Spleen (tissue), 11 donors: ENCODE measurements at regions not wholly inside any gene's neighbourhood (a gene's known extent, or its start where the extent isn't known, plus 50 kb on each side); places are given as distances from the start of the nearest gene placed in this dataset.

Experiments used
- DNase-seq: peaks from one replicate; pipeline ENCODE4 v3.0.0-alpha.2; 2020
- H3K27ac ChIP-seq, 8 donors: fragments of 200-600 bp; sonication (generic) in 7 of 8; 1 replicate in 4 of 8; 2 replicates in 4 of 8; pipeline versions ENCODE4 v1.5.0 to v1.8.0; 2016 to 2021; ENCODE audit warnings: inconsistent platforms in 4 of 8, mild to moderate bottlenecking in 4 of 8, moderate library complexity in 1 of 8
- H3K27me3 ChIP-seq, 7 donors: fragments of 200-600 bp; sonication (generic) in 6 of 7; replicated peaks in 1 of 7; 1 replicate in 4 of 7; 2 replicates in 3 of 7; pipeline versions ENCODE4 v1.5.0 to v1.8.0; 2016 to 2021; ENCODE audit warnings: inconsistent platforms in 3 of 7, mild to moderate bottlenecking in 1 of 7
- H3K36me3 ChIP-seq, 6 donors: fragments of 200-600 bp; sonication (generic) in 5 of 6; 1 replicate in 4 of 6; 2 replicates in 2 of 6; pipeline versions ENCODE4 v1.5.0 to v1.8.0; 2016 to 2021; ENCODE audit warnings: inconsistent platforms in 2 of 6
- H3K4me1 ChIP-seq, 6 donors: fragments of 200-600 bp; sonication (generic) in 5 of 6; 1 replicate in 3 of 6; 2 replicates in 3 of 6; pipeline versions ENCODE4 v1.5.0 to v1.8.0; 2016 to 2021; ENCODE audit warnings: inconsistent platforms in 3 of 6
- H3K4me3 ChIP-seq, 8 donors: fragments of 200-600 bp; sonication (generic) in 7 of 8; 1 replicate in 4 of 8; 2 replicates in 4 of 8; pipeline versions ENCODE4 v1.5.0 to v1.8.0; 2016 to 2021; ENCODE audit warnings: inconsistent platforms in 4 of 8, mild to moderate bottlenecking in 4 of 8, moderate library complexity in 2 of 8
- H3K9me3 ChIP-seq, 8 donors: fragments of 200-600 bp; sonication (generic) in 7 of 8; 1 replicate in 4 of 8; 2 replicates in 4 of 8; pipeline versions ENCODE4 v1.5.0 to v1.8.0; 2016 to 2021; ENCODE audit warnings: inconsistent platforms in 4 of 8
- CTCF ChIP-seq, 11 experiments: fragments of 200-600 bp in 7 of 11; fragments of 450-650 bp in 4 of 11; sonication (generic) in 4 of 11; IDR thresholded peaks in 8 of 11; conservative IDR thresholded peaks in 3 of 11; 1 replicate in 7 of 11; 2 replicates in 4 of 11; pipeline versions ENCODE4 v1.4.0 to v1.8.0; 2016 to 2021; ENCODE audit warnings: antibody characterized with exemption in 11 of 11, inconsistent platforms in 4 of 11, mild to moderate bottlenecking in 1 of 11
- POLR2A ChIP-seq, 3 donors: fragments of 450-650 bp; IDR thresholded peaks; one replicate each; pipeline ENCODE4 v1.5.1; 2017; ENCODE audit warnings: antibody characterized with exemption in 3 of 3, mild to moderate bottlenecking in 1 of 3
- POLR2AphosphoS5 ChIP-seq, 3 donors: sonication (generic); formaldehyde crosslinking; IDR thresholded peaks; one replicate each; pipeline ENCODE4 v1.5.1; 2017; ENCODE audit warnings: antibody characterized with exemption in 3 of 3
- WGBS, 5 donors: extraction: QIAGEN DNeasy Blood & Tissue Kit in 3 of 5; methylation state at CpG; one replicate each; pipeline versions ENCODE4 v1.1.5 to v1.1.7; 2013 to 2018; 5-methylcytosine and 5-hydroxymethylcytosine counted together
- intact Hi-C: fragments of 100-400 bp; cut with DNase I; formaldehyde crosslinking; loops from one replicate; pipeline ENCODE4 v1.15.0; 2023; ENCODE audit warnings: low total_unique reads
- donor health status: healthy with polysubstance abuse.
- donor health status: DM: no; HTN: no; CAD: no; lungs with moderate emphysema.
- donor health status: DM: no; HTN: no; CAD: no.
- donor health status: Bipolar disorder and iron deficiency.
- donor health status: healthy.
- donor health status: DM: no; HTN: no; CAD: no.
- donor health status: DM: yes; HTN: yes; CAD: no.

GRCh38 chr1:214913966-214914365, 168.6 kb upstream of the KCNK2 start:
- Histone ChIP-seq H3K9me3 (no peaks in the 10 kb centered on the region), H3K27ac (no peak overlapping the region), H3K36me3 (no peaks in the 10 kb centered on the region), H3K4me1 (no peaks in the 10 kb centered on the region), H3K4me3 (no peak overlapping the region), H3K27me3 (no peaks in the 10 kb centered on the region)
- TF ChIP-seq POLR2A (IDR thresholded peaks at IDR 0.05) (no peak), CTCF (IDR thresholded peaks at IDR 0.05 in 8 of 11, conservative IDR thresholded peaks at IDR 0.05 in 3 of 11) (no peak), POLR2AphosphoS5 (IDR thresholded peaks at IDR 0.05) (no peak)
- WGBS, 5 donors, result 56 to 89% (median 86%) methylated on average over 2 of the region's 2 CpGs
- intact Hi-C loops, result no loop called here
- DNase-seq, result no peak

DNA sequence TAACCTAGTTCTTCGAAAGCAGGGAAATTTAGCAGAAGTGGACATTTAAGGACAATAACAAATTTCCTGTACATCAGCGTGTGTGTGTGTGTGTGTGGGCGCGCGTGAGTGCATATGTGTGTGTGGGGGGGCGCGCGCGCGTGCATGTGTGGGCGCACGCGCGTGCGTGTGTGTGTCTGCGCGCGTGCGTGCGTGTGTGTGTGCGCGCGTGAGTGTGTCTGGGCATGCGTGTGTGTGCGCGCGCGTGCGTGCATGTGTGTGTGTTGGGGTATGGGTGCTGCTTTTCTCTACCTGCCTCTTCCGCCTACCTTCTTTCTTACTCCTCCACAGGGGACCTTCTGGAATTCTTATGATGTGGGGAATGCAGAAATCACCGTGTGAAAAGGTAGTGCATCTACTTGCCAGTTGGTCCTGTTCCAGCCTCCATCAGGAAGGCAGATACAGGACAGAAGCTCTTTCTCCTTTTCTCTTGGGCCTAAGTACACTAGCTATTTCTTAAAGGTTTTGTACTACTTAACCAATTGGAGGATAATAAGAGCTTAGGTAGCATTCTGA, 165.4 kb upstream of the KCNK2 start:
- intact Hi-C loops, result no loop called here
- Histone ChIP-seq H3K9me3 (no peaks in the 10 kb centered on the region), H3K27ac (no peak overlapping the region), H3K27me3 (no peaks in the 10 kb centered on the region), H3K4me1 (no peaks in the 10 kb centered on the region), H3K36me3 (no peaks in the 10 kb centered on the region), H3K4me3 (no peak overlapping the region)
- no peak for TF ChIP-seq CTCF (IDR thresholded peaks at IDR 0.05 in 8 of 11, conservative IDR thresholded peaks at IDR 0.05 in 3 of 11)
- TF ChIP-seq POLR2AphosphoS5 (IDR thresholded peaks at IDR 0.05), result no peak
- no peak for TF ChIP-seq POLR2A (IDR thresholded peaks at IDR 0.05)
- WGBS, 5 donors, result 84 to 90% (median 89%) methylated on average over 31 of the region's 31 CpGs
- DNase-seq, result no peak

- 74 to 86% (median 80%) methylated on average over 4 of the region's 4 CpGs for WGBS, 5 donors
- Histone ChIP-seq H3K36me3 (no peaks in the 10 kb centered on the region), H3K4me1 (no peaks in the 10 kb centered on the region), H3K4me3 (no peak overlapping the region), H3K27me3 (no peaks in the 10 kb centered on the region), H3K27ac (no peak overlapping the region), H3K9me3 (no peaks in the 10 kb centered on the region)
- DNase-seq, result no peak
- TF ChIP-seq POLR2AphosphoS5 (IDR thresholded peaks at IDR 0.05) (no peak), CTCF (IDR thresholded peaks at IDR 0.05 in 8 of 11, conservative IDR thresholded peaks at IDR 0.05 in 3 of 11) (no peak), POLR2A (IDR thresholded peaks at IDR 0.05) (no peak)
- intact Hi-C loops, result no loop called here
Measured at GRCh38 chr1:214918745-214919144, 163.8 kb upstream of the KCNK2 start.

GRCh38 chr1:214920337-214920736, 162.2 kb upstream of the KCNK2 start:
- TF ChIP-seq CTCF (IDR thresholded peaks at IDR 0.05 in 8 of 11, conservative IDR thresholded peaks at IDR 0.05 in 3 of 11) (no peak), POLR2AphosphoS5 (IDR thresholded peaks at IDR 0.05) (no peak), POLR2A (IDR thresholded peaks at IDR 0.05) (no peak)
- Histone ChIP-seq H3K27ac (no peak overlapping the region), H3K4me1 (no peaks in the 10 kb centered on the region), H3K27me3 (no peaks in the 10 kb centered on the region), H3K4me3 (no peak overlapping the region), H3K9me3 (no peaks in the 10 kb centered on the region), H3K36me3 (no peaks in the 10 kb centered on the region)
- intact Hi-C loops, result no loop called here
- no peak for DNase-seq
- 34 to 47% (median 44%) methylated on average over 2 of the region's 2 CpGs for WGBS, 5 donors
